ENCODE measurements at regions not wholly inside any gene's neighbourhood (a gene's known extent, or its start where the extent isn't known, plus 50 kb on each side); places are given as distances from the start of the nearest gene placed in this dataset.

DNA sequence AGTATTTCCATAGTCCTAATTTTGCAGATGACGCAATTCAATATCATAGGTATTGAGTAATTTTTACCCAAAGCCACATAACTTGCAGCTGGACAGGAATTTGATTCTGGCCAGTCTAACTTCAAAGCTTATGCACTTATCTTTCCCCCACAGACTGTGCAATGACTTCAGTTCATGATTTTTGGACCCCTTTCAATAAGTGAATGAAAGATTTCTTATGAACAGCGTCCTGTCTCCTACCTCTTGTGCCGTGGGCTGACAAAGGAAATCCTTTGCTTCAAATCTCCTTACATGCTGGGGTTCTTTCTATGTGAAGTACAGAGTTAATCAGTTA is 217.7 kb upstream of the KIRREL3 start:
- ChIA-PET CTCF (no interaction called here), SMC1A (ENCODE audit: uncharacterized antibody, unreplicated experiment) (no interaction called here), RAD21 (ENCODE audit: unreplicated experiment) (no interaction called here), POLR2A (no interaction called here)
- Histone ChIP-seq H3K4me3 (no peak overlapping the region), H3K4me2 (ENCODE audit: control insufficient read depth, insufficient read depth) (no peak overlapping the region), H3K4me1 (ENCODE audit: control insufficient read depth, insufficient read depth, low read length) (no peaks in the 10 kb centered on the region), H2AFZ (ENCODE audit: control insufficient read depth, low read depth, low read length) (no peak overlapping the region), H3K36me3 (ENCODE audit: control insufficient read depth in 2 of 2, insufficient read depth in 2 of 2, low read length in 1 of 2) (no peaks in the 10 kb centered on the region), H3K79me2 (ENCODE audit: control insufficient read depth, insufficient read depth, low read length) (no peaks in the 10 kb centered on the region), H3K27ac (ENCODE audit: control insufficient read depth, insufficient read depth) (no peak overlapping the region), H3K9ac (ENCODE audit: control insufficient read depth, insufficient read depth, low read length) (no peak overlapping the region), H3K9me3 (replicated peaks; ENCODE audit: control insufficient read depth, insufficient read depth, low read length) (no peaks in the 10 kb centered on the region), H3K27me3 (replicated peaks in 1 of 2; ENCODE audit: control insufficient read depth in 2 of 2, insufficient read depth in 2 of 2, low read length in 1 of 2) (no peaks in the 10 kb centered on the region), H4K20me1 (ENCODE audit: control insufficient read depth, insufficient read depth) (no peaks in the 10 kb centered on the region)
- TF ChIP-seq RCOR1 (conservative IDR thresholded peaks at IDR 0.05; ENCODE audit: low read depth, low read length) = no peak
- in situ Hi-C loops (cut with MboI) = no loop called here
- DNase-seq (ENCODE audit: low read depth, low spot score) (no peak), FAIRE-seq (no peak), ATAC-seq (no peak)
- 32% methylated on average over 3 of the region's 3 CpGs for WGBS (ENCODE audit: insufficient coverage, insufficient replicate concordance, low lambda C conversion rate, missing lambda C conversion rate)
- intact Hi-C loops (cut with micrococcal nuclease; ENCODE audit: unreplicated experiment) = no loop called here
- BruUV-seq (replicated peaks) = no TSS peak

DNA sequence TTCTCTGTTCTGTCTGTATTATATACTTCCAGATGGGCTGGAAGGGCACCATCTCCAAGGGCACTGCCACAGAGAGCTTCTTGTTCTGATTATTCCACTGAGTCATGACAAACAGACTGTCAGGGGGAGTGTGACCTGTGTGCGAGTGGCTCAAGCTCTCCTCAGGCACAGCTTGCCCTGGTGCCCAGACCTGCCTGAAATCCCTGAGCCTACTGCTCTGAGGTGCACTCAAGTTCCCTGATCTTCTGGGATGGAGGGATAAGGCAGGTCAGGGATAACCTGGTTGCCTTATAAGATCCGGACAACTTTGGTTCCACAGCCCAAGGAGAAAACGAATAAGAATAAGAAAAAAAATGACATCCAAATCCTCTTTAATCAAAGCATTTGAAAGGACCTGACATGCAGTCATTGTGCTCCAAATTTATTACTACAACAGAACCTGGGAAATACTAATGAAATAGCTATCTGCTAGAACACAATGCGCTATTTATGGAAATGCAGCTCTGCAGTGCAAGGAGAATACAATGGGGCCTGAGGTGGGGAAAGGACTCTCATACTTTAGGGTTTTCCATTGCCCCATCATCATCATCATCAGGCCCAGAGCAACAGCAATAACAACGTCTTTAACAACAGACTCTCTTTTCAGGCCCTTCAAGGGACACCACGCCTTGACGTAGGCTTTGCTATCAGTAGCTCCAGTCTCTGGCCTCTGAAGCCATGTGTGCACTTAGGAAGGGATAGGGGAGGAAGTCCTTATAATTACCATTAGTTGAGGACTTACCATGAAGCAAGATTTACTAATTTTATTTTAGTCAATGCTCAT is 217.1 kb upstream of the KIRREL3 start:
- Histone ChIP-seq H2AFZ (ENCODE audit: control insufficient read depth, low read depth, low read length) (no peak overlapping the region), H3K36me3 (ENCODE audit: control insufficient read depth in 2 of 2, insufficient read depth in 2 of 2, low read length in 1 of 2) (no peaks in the 10 kb centered on the region), H3K4me3 (no peak overlapping the region), H3K9ac (ENCODE audit: control insufficient read depth, insufficient read depth, low read length) (no peak overlapping the region), H4K20me1 (ENCODE audit: control insufficient read depth, insufficient read depth) (no peaks in the 10 kb centered on the region), H3K4me1 (ENCODE audit: control insufficient read depth, insufficient read depth, low read length) (no peaks in the 10 kb centered on the region), H3K27me3 (replicated peaks in 1 of 2; ENCODE audit: control insufficient read depth in 2 of 2, insufficient read depth in 2 of 2, low read length in 1 of 2) (no peaks in the 10 kb centered on the region), H3K4me2 (ENCODE audit: control insufficient read depth, insufficient read depth) (no peak overlapping the region), H3K27ac (ENCODE audit: control insufficient read depth, insufficient read depth) (no peak overlapping the region), H3K9me3 (replicated peaks; ENCODE audit: control insufficient read depth, insufficient read depth, low read length) (no peaks in the 10 kb centered on the region), H3K79me2 (ENCODE audit: control insufficient read depth, insufficient read depth, low read length) (no peaks in the 10 kb centered on the region)
- ChIA-PET SMC1A (ENCODE audit: uncharacterized antibody, unreplicated experiment) (no interaction called here), CTCF (no interaction called here), RAD21 (ENCODE audit: unreplicated experiment) (no interaction called here), POLR2A (no interaction called here)
- TF ChIP-seq NFIC (IDR thresholded peaks at IDR 0.05; ENCODE audit: low read depth, low read length) (no peak), FOXM1 (IDR thresholded peaks at IDR 0.05; ENCODE audit: low read depth, low read length) (no peak), PAX5 (IDR thresholded peaks at IDR 0.05; ENCODE audit: borderline replicate concordance, low read depth, low read length) (no peak), MEF2B (IDR thresholded peaks at IDR 0.05; ENCODE audit: partially characterized antibody, poor library complexity, severe bottlenecking) (no peak), ZNF24 (IDR thresholded peaks at IDR 0.05) (no peak), BACH1 (IDR thresholded peaks at IDR 0.05; ENCODE audit: borderline replicate concordance) (no peak), BCL11A (IDR thresholded peaks at IDR 0.05; ENCODE audit: low read depth, low read length) (no peak), KAT2A (conservative IDR thresholded peaks at IDR 0.05; ENCODE audit: control insufficient read depth, low read depth, low read length) (no peak), SRF (IDR thresholded peaks at IDR 0.05; ENCODE audit: low read depth in 2 of 2, low read length in 2 of 2) (no peak), SREBF2 (IDR thresholded peaks at IDR 0.05; ENCODE audit: low read length) (no peak), ZNF217 (IDR thresholded peaks at IDR 0.05) (no peak)
- TF ChIP-seq, protein P1, sequence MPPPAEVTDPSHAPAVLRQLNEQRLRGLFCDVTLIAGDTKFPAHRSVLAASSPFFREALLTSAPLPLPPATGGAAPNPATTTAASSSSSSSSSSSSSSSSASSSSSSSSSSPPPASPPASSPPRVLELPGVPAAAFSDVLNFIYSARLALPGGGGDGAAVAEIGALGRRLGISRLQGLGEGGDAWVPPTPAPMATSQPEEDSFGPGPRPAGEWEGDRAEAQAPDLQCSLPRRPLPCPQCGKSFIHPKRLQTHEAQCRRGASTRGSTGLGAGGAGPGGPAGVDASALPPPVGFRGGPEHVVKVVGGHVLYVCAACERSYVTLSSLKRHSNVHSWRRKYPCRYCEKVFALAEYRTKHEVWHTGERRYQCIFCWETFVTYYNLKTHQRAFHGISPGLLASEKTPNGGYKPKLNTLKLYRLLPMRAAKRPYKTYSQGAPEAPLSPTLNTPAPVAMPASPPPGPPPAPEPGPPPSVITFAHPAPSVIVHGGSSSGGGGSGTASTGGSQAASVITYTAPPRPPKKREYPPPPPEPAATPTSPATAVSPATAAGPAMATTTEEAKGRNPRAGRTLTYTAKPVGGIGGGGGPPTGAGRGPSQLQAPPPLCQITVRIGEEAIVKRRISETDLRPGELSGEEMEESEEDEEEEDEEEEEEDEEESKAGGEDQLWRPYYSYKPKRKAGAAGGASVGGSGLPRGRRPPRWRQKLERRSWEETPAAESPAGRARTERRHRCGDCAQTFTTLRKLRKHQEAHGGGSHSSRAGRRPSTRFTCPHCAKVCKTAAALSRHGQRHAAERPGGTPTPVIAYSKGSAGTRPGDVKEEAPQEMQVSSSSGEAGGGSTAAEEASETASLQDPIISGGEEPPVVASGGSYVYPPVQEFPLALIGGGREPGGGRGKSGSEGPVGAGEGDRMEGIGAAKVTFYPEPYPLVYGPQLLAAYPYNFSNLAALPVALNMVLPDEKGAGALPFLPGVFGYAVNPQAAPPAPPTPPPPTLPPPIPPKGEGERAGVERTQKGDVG (CRISPR knock-in tag; IDR thresholded peaks at IDR 0.05) = no peak
- intact Hi-C loops (cut with micrococcal nuclease; ENCODE audit: unreplicated experiment) = no loop called here
- 15% methylated on average over 7 of the region's 7 CpGs for WGBS (ENCODE audit: insufficient coverage, insufficient replicate concordance, low lambda C conversion rate, missing lambda C conversion rate)
- ATAC-seq (no peak), FAIRE-seq (no peak), DNase-seq (ENCODE audit: low read depth, low spot score) (no peak)
- BruUV-seq (replicated peaks) = no TSS peak
- in situ Hi-C loops (cut with MboI) = no loop called here

All from GM12878 (cell line).